ENCODE measurements at regions not wholly inside any gene's neighbourhood (a gene's known extent, or its start where the extent isn't known, plus 50 kb on each side); places are given as distances from the start of the nearest gene placed in this dataset.

- Histone ChIP-seq H3K27ac (ENCODE audit: low read depth, low read length, severe bottlenecking) (no peak overlapping the region), H3K9me3 (ENCODE audit: control insufficient read depth, low read length) (no peaks in the 10 kb centered on the region), H3K4me1 (ENCODE audit: control insufficient read depth, insufficient read depth, low read length, poor library complexity, severe bottlenecking) (peaks cover 28% of the 10 kb centered on the region), H3K36me3 (ENCODE audit: control insufficient read depth, insufficient read depth, low read length) (no peaks in the 10 kb centered on the region), H3K4me3 (ENCODE audit: extremely low read depth, insufficient read depth, low read length, poor library complexity, severe bottlenecking) (no peak overlapping the region)
- WGBS, 2 experiments (ENCODE audit: insufficient coverage in 2 of 2): 87 to 92% methylated on average over 1 of the region's 1 CpG
Measured at GRCh38 chr6:56806368-56806767, 148.5 kb upstream of the BEND6 start.

GRCh38 chr6:56804996-56805395, 149.9 kb upstream of the BEND6 start:
- H3K4me3 ChIP-seq (ENCODE audit: extremely low read depth, insufficient read depth, low read length, poor library complexity, severe bottlenecking): no peak overlapping the region
- H3K4me1 ChIP-seq (ENCODE audit: control insufficient read depth, insufficient read depth, low read length, poor library complexity, severe bottlenecking): peaks cover 28% of the 10 kb centered on the region
- no peaks in the 10 kb centered on the region for H3K9me3 ChIP-seq (ENCODE audit: control insufficient read depth, low read length)
- H3K36me3 ChIP-seq (ENCODE audit: control insufficient read depth, insufficient read depth, low read length): no peaks in the 10 kb centered on the region
- no peak overlapping the region for H3K27ac ChIP-seq (ENCODE audit: low read depth, low read length, severe bottlenecking)
- WGBS, 2 experiments (ENCODE audit: insufficient coverage in 2 of 2): no CpG with 5 or more reads among the region's 1 CpG

- no peaks in the 10 kb centered on the region for H3K36me3 ChIP-seq (ENCODE audit: control insufficient read depth, insufficient read depth, low read length)
- no peaks in the 10 kb centered on the region for H3K9me3 ChIP-seq (ENCODE audit: control insufficient read depth, low read length)
- H3K4me3 ChIP-seq (ENCODE audit: extremely low read depth, insufficient read depth, low read length, poor library complexity, severe bottlenecking): no peak overlapping the region
- no CpG with 5 or more reads among the region's 2 CpGs for WGBS, 2 experiments (ENCODE audit: insufficient coverage in 2 of 2)
- H3K4me1 ChIP-seq (ENCODE audit: control insufficient read depth, insufficient read depth, low read length, poor library complexity, severe bottlenecking): peaks cover 19% of the 10 kb centered on the region
- H3K27ac ChIP-seq (ENCODE audit: low read depth, low read length, severe bottlenecking): no peak overlapping the region
Measured at GRCh38 chr6:56803594-56803993, 151.3 kb upstream of the BEND6 start.

- Histone ChIP-seq H3K36me3 (ENCODE audit: control insufficient read depth, insufficient read depth, low read length) (no peaks in the 10 kb centered on the region), H3K4me1 (ENCODE audit: control insufficient read depth, insufficient read depth, low read length, poor library complexity, severe bottlenecking) (peaks cover 17% of the 10 kb centered on the region), H3K4me3 (ENCODE audit: extremely low read depth, insufficient read depth, low read length, poor library complexity, severe bottlenecking) (no peak overlapping the region), H3K27ac (ENCODE audit: low read depth, low read length, severe bottlenecking) (no peak overlapping the region), H3K9me3 (ENCODE audit: control insufficient read depth, low read length) (no peaks in the 10 kb centered on the region)
- WGBS, 2 experiments (ENCODE audit: insufficient coverage in 2 of 2): 78 to 100% methylated on average over 1 of the region's 2 CpGs
Measured at GRCh38 chr6:56802584-56802983, 152.3 kb upstream of the BEND6 start.

- Histone ChIP-seq H3K4me1 (ENCODE audit: control insufficient read depth, insufficient read depth, low read length, poor library complexity, severe bottlenecking) (peaks cover 20% of the 10 kb centered on the region), H3K27ac (ENCODE audit: low read depth, low read length, severe bottlenecking) (no peak overlapping the region), H3K36me3 (ENCODE audit: control insufficient read depth, insufficient read depth, low read length) (no peaks in the 10 kb centered on the region), H3K9me3 (ENCODE audit: control insufficient read depth, low read length) (no peaks in the 10 kb centered on the region), H3K4me3 (ENCODE audit: extremely low read depth, insufficient read depth, low read length, poor library complexity, severe bottlenecking) (no peak overlapping the region)
- WGBS, 2 experiments (ENCODE audit: insufficient coverage in 2 of 2): 100% methylated on average over 1 of the region's 3 CpGs; no CpG with 5 or more reads in 1 of the 2 experiments
Measured at GRCh38 chr6:56799989-56800388, 154.9 kb upstream of the BEND6 start.

GRCh38 chr6:56798163-56798562, 155.5 kb upstream of the DST start:
- Histone ChIP-seq H3K27ac (ENCODE audit: low read depth, low read length, severe bottlenecking) (no peak overlapping the region), H3K4me3 (ENCODE audit: extremely low read depth, insufficient read depth, low read length, poor library complexity, severe bottlenecking) (no peak overlapping the region), H3K4me1 (ENCODE audit: control insufficient read depth, insufficient read depth, low read length, poor library complexity, severe bottlenecking) (peaks cover 19% of the 10 kb centered on the region), H3K36me3 (ENCODE audit: control insufficient read depth, insufficient read depth, low read length) (no peaks in the 10 kb centered on the region), H3K9me3 (ENCODE audit: control insufficient read depth, low read length) (no peaks in the 10 kb centered on the region)
- no CpG with 5 or more reads among the region's 2 CpGs for WGBS, 2 experiments (ENCODE audit: insufficient coverage in 2 of 2)

GRCh38 chr6:56796196-56796532, 153.5 kb upstream of the DST start:
- no peak overlapping the region for H3K4me3 ChIP-seq (ENCODE audit: extremely low read depth, insufficient read depth, low read length, poor library complexity, severe bottlenecking)
- H3K36me3 ChIP-seq (ENCODE audit: control insufficient read depth, insufficient read depth, low read length): no peaks in the 10 kb centered on the region
- H3K27ac ChIP-seq (ENCODE audit: low read depth, low read length, severe bottlenecking): no peak overlapping the region
- no CpG with 5 or more reads among the region's 1 CpG for WGBS, 2 experiments (ENCODE audit: insufficient coverage in 2 of 2)
- peaks cover 16% of the 10 kb centered on the region for H3K4me1 ChIP-seq (ENCODE audit: control insufficient read depth, insufficient read depth, low read length, poor library complexity, severe bottlenecking)
- no peaks in the 10 kb centered on the region for H3K9me3 ChIP-seq (ENCODE audit: control insufficient read depth, low read length)

- no peak overlapping the region for H3K4me3 ChIP-seq (ENCODE audit: extremely low read depth, insufficient read depth, low read length, poor library complexity, severe bottlenecking)
- no peaks in the 10 kb centered on the region for H3K9me3 ChIP-seq (ENCODE audit: control insufficient read depth, low read length)
- no peaks in the 10 kb centered on the region for H3K36me3 ChIP-seq (ENCODE audit: control insufficient read depth, insufficient read depth, low read length)
- 57 to 70% methylated on average over 3 to 4 of the region's 6 CpGs for WGBS, 2 experiments (ENCODE audit: insufficient coverage in 2 of 2)
- H3K4me1 ChIP-seq (ENCODE audit: control insufficient read depth, insufficient read depth, low read length, poor library complexity, severe bottlenecking): peaks cover 16% of the 10 kb centered on the region
- no peak overlapping the region for H3K27ac ChIP-seq (ENCODE audit: low read depth, low read length, severe bottlenecking)
Measured at GRCh38 chr6:56795466-56796195, 152.9 kb upstream of the DST start.

- Histone ChIP-seq H3K36me3 (ENCODE audit: control insufficient read depth, insufficient read depth, low read length) (no peaks in the 10 kb centered on the region), H3K27ac (ENCODE audit: low read depth, low read length, severe bottlenecking) (no peak overlapping the region), H3K4me3 (ENCODE audit: extremely low read depth, insufficient read depth, low read length, poor library complexity, severe bottlenecking) (no peak overlapping the region), H3K4me1 (ENCODE audit: control insufficient read depth, insufficient read depth, low read length, poor library complexity, severe bottlenecking) (peaks cover 16% of the 10 kb centered on the region), H3K9me3 (ENCODE audit: control insufficient read depth, low read length) (no peaks in the 10 kb centered on the region)
Measured at GRCh38 chr6:56794421-56794820, 151.7 kb upstream of the DST start.

- Histone ChIP-seq H3K36me3 (ENCODE audit: control insufficient read depth, insufficient read depth, low read length) (no peaks in the 10 kb centered on the region), H3K27ac (ENCODE audit: low read depth, low read length, severe bottlenecking) (no peak overlapping the region), H3K9me3 (ENCODE audit: control insufficient read depth, low read length) (no peaks in the 10 kb centered on the region), H3K4me3 (ENCODE audit: extremely low read depth, insufficient read depth, low read length, poor library complexity, severe bottlenecking) (no peak overlapping the region), H3K4me1 (ENCODE audit: control insufficient read depth, insufficient read depth, low read length, poor library complexity, severe bottlenecking) (peaks cover 16% of the 10 kb centered on the region)
- 95 to 100% methylated on average over 1 to 2 of the region's 2 CpGs for WGBS, 2 experiments (ENCODE audit: insufficient coverage in 2 of 2)
Measured at GRCh38 chr6:56793938-56794337, 151.2 kb upstream of the DST start.

GRCh38 chr6:56790414-56790813, 147.7 kb upstream of the DST start:
- no peaks in the 10 kb centered on the region for H3K9me3 ChIP-seq (ENCODE audit: control insufficient read depth, low read length)
- peaks cover 5% of the 10 kb centered on the region for H3K4me1 ChIP-seq (ENCODE audit: control insufficient read depth, insufficient read depth, low read length, poor library complexity, severe bottlenecking)
- no peaks in the 10 kb centered on the region for H3K36me3 ChIP-seq (ENCODE audit: control insufficient read depth, insufficient read depth, low read length)
- no peak overlapping the region for H3K27ac ChIP-seq (ENCODE audit: low read depth, low read length, severe bottlenecking)
- no peak overlapping the region for H3K4me3 ChIP-seq (ENCODE audit: extremely low read depth, insufficient read depth, low read length, poor library complexity, severe bottlenecking)

Measured in mesodermal cell (in vitro differentiated cells).